ENCODE measurements at regions not wholly inside any gene's neighbourhood (a gene's known extent, or its start where the extent isn't known, plus 50 kb on each side); places are given as distances from the start of the nearest gene placed in this dataset.
"Not testable (repeated sequence)": the region's sequence is repeated elsewhere in the genome, so short reads cannot be mapped to it uniquely, and the experiment has no call there.

GRCh38 chr20:53800883-53801604 lies 207.4 kb upstream of the ZNF217 start:
- DNase-seq (ENCODE audit: low read depth in 2 of 3, low spot score in 2 of 3): no peak

- no peak for DNase-seq (ENCODE audit: low read depth in 2 of 3, low spot score in 2 of 3)
Observed at GRCh38 chr20:53800418-53800817, 206.8 kb upstream of the ZNF217 start.

GRCh38 chr20:53797085-53797484 lies 203.4 kb upstream of the ZNF217 start:
- no peak for DNase-seq (ENCODE audit: low read depth in 2 of 3, low spot score in 2 of 3)

GRCh38 chr20:53795170-53795569 lies 201.5 kb upstream of the ZNF217 start:
- DNase-seq (ENCODE audit: low read depth in 2 of 3, low spot score in 2 of 3): no peak

GRCh38 chr20:53794529-53795115 lies 201.0 kb upstream of the ZNF217 start:
- no peak for DNase-seq (ENCODE audit: low read depth in 2 of 3, low spot score in 2 of 3)

GRCh38 chr20:53793783-53794383 lies 200.2 kb upstream of the ZNF217 start:
- no peak for DNase-seq (ENCODE audit: low read depth in 2 of 3, low spot score in 2 of 3)

GRCh38 chr20:53792946-53793536 lies 199.4 kb upstream of the ZNF217 start:
- DNase-seq (ENCODE audit: low read depth in 2 of 3, low spot score in 2 of 3): no peak

- DNase-seq (ENCODE audit: low read depth in 2 of 3, low spot score in 2 of 3): no peak
Observed at GRCh38 chr20:53789989-53790675, 196.5 kb upstream of the ZNF217 start.

GRCh38 chr20:53788253-53789022 lies 194.8 kb upstream of the ZNF217 start:
- DNase-seq (ENCODE audit: low read depth in 2 of 3, low spot score in 2 of 3): no peak

- DNase-seq (ENCODE audit: low read depth in 2 of 3, low spot score in 2 of 3): not testable (repeated sequence)
Observed at GRCh38 chr20:53787491-53787931, 193.9 kb upstream of the ZNF217 start.

GRCh38 chr20:53786445-53787267 lies 193.0 kb upstream of the ZNF217 start:
- DNase-seq (ENCODE audit: low read depth in 2 of 3, low spot score in 2 of 3): no peak

GRCh38 chr20:53786071-53786444 lies 192.4 kb upstream of the ZNF217 start:
- DNase-seq (ENCODE audit: low read depth in 2 of 3, low spot score in 2 of 3): no peak

GRCh38 chr20:53785320-53785719 lies 191.7 kb upstream of the ZNF217 start:
- DNase-seq (ENCODE audit: low read depth in 2 of 3, low spot score in 2 of 3): no peak

GRCh38 chr20:53783768-53784167 lies 190.1 kb upstream of the ZNF217 start:
- DNase-seq (ENCODE audit: low read depth in 2 of 3, low spot score in 2 of 3): no peak

- DNase-seq (ENCODE audit: low read depth in 2 of 3, low spot score in 2 of 3): no peak
Observed at GRCh38 chr20:53782612-53783246, 189.1 kb upstream of the ZNF217 start.

GRCh38 chr20:53779822-53780221 lies 186.2 kb upstream of the ZNF217 start:
- no peak for DNase-seq (ENCODE audit: low read depth in 2 of 3, low spot score in 2 of 3)

- DNase-seq (ENCODE audit: low read depth in 2 of 3, low spot score in 2 of 3): no peak
Observed at GRCh38 chr20:53778736-53779135, 185.1 kb upstream of the ZNF217 start.

- DNase-seq (ENCODE audit: low read depth in 2 of 3, low spot score in 2 of 3): no peak
Observed at GRCh38 chr20:53778041-53778516, 184.4 kb upstream of the ZNF217 start.

GRCh38 chr20:53777402-53777801 lies 183.8 kb upstream of the ZNF217 start:
- DNase-seq (ENCODE audit: low read depth in 2 of 3, low spot score in 2 of 3): not testable (repeated sequence)

All from activated CD8-positive, alpha-beta memory T cell treated with anti-CD3 and anti-CD28 coated beads for 48 hours (primary cell).